ENCODE measurements at regions not wholly inside any gene's neighbourhood (a gene's known extent, or its start where the extent isn't known, plus 50 kb on each side); places are given as distances from the start of the nearest gene placed in this dataset.
"Not testable (repeated sequence)": the region's sequence is repeated elsewhere in the genome, so short reads cannot be mapped to it uniquely, and the experiment has no call there.

- no peak for DNase-seq
Observed at GRCh38 chr3:96330795-96331194, 483.6 kb upstream of the EPHA6 start.

GRCh38 chr3:96331341-96331740, 483.1 kb upstream of the EPHA6 start:
- DNase-seq, result peak; percentile 9

- no peak for DNase-seq
Observed at GRCh38 chr3:96334779-96335178, 479.6 kb upstream of the EPHA6 start.

GRCh38 chr3:96347289-96347688, 467.1 kb upstream of the EPHA6 start:
- no peak for DNase-seq

GRCh38 chr3:96351598-96351997, 462.8 kb upstream of the EPHA6 start:
- DNase-seq, result not testable (repeated sequence)

GRCh38 chr3:96354106-96354505, 460.3 kb upstream of the EPHA6 start:
- no peak for DNase-seq

- DNase-seq, result no peak
Observed at GRCh38 chr3:96354742-96355141, 459.7 kb upstream of the EPHA6 start.

- no peak for DNase-seq
Observed at GRCh38 chr3:96361241-96361640, 453.2 kb upstream of the EPHA6 start.

- DNase-seq, result no peak
Observed at GRCh38 chr3:96370637-96371036, 443.8 kb upstream of the EPHA6 start.

- DNase-seq, result no peak
Observed at GRCh38 chr3:96410006-96410730, 404.2 kb upstream of the EPHA6 start.

- peak; percentile 10 for DNase-seq
Observed at GRCh38 chr3:96416549-96417255, 397.7 kb upstream of the EPHA6 start.

GRCh38 chr3:96428097-96428496, 386.3 kb upstream of the EPHA6 start:
- DNase-seq, result no peak

GRCh38 chr3:96430079-96430478, 384.3 kb upstream of the EPHA6 start:
- no peak for DNase-seq

GRCh38 chr3:96434651-96435050, 379.7 kb upstream of the EPHA6 start:
- no peak for DNase-seq

- no peak for DNase-seq
Observed at GRCh38 chr3:96449346-96449745, 365.0 kb upstream of the EPHA6 start.

- DNase-seq, result peak; percentile 96
Observed at GRCh38 chr3:96449803-96450202, 364.6 kb upstream of the EPHA6 start.

- DNase-seq, result no peak
Observed at GRCh38 chr3:96450699-96451098, 363.7 kb upstream of the EPHA6 start.

GRCh38 chr3:96465521-96465920, 348.9 kb upstream of the EPHA6 start:
- DNase-seq, result no peak

GRCh38 chr3:96466441-96466840, 348.0 kb upstream of the EPHA6 start:
- no peak for DNase-seq

- DNase-seq, result no peak
Observed at GRCh38 chr3:96467639-96468038, 346.8 kb upstream of the EPHA6 start.

- DNase-seq, result no peak
Observed at GRCh38 chr3:96478496-96478895, 335.9 kb upstream of the EPHA6 start.

GRCh38 chr3:96480881-96481280, 333.5 kb upstream of the EPHA6 start:
- DNase-seq, result no peak

- DNase-seq, result not testable (repeated sequence)
Observed at GRCh38 chr3:96483191-96483590, 331.2 kb upstream of the EPHA6 start.

GRCh38 chr3:96483781-96484180, 330.6 kb upstream of the EPHA6 start:
- DNase-seq, result no peak

GRCh38 chr3:96488708-96489107, 325.7 kb upstream of the EPHA6 start:
- DNase-seq, result no peak

Data from NCI-H2029 (cell line).